ENCODE measurements at regions not wholly inside any gene's neighbourhood (a gene's known extent, or its start where the extent isn't known, plus 50 kb on each side); places are given as distances from the start of the nearest gene placed in this dataset.

- TF ChIP-seq CTCF (IDR thresholded peaks at IDR 0.05) (no peak), POLR2A (IDR thresholded peaks at IDR 0.05) (no peak)
These were observed 121.0 kb upstream of the OPCML start for GRCh38 chr11:133653336-133653735.
